Smooth muscle cell (in vitro differentiated cells): ENCODE measurements at regions not wholly inside any gene's neighbourhood (a gene's known extent, or its start where the extent isn't known, plus 50 kb on each side); places are given as distances from the start of the nearest gene placed in this dataset.
"Not testable (repeated sequence)": the region's sequence is repeated elsewhere in the genome, so short reads cannot be mapped to it uniquely, and the experiment has no call there.

Experiments used
- DNase-seq: peaks from one replicate; lab custom pipeline; 2025; ENCODE audit not compliant: unreplicated experiment; lab: John Stamatoyannopoulos, UW
- H2AFZ ChIP-seq: fragments of 200-600 bp; sonication (generic); 2 replicates; pipeline ENCODE4 v1.6.0; 2016; ENCODE audit warnings: antibody characterized with exemption, low read depth, mild to moderate bottlenecking
- H3F3A ChIP-seq: fragments of 200-600 bp; sonication (generic); 2 replicates; pipeline ENCODE4 v1.6.0; 2017; ENCODE audit warnings: antibody characterized with exemption, low read depth
- H3K27ac ChIP-seq: fragments of 200-600 bp; sonication (generic); 2 replicates; pipeline ENCODE4 v1.5.1; 2016; ENCODE audit warnings: low read depth, mild to moderate bottlenecking
- H3K27me3 ChIP-seq: fragments of 200-600 bp; sonication (generic); 2 replicates; pipeline ENCODE4 v1.6.1; 2016; ENCODE audit warnings: low read depth, mild to moderate bottlenecking
- H3K36me3 ChIP-seq: fragments of 200-600 bp; sonication (generic); 2 replicates; pipeline ENCODE4 v1.5.1; 2016; ENCODE audit warnings: low read depth
- H3K4me1 ChIP-seq: fragments of 200-600 bp; sonication (generic); 2 replicates; pipeline ENCODE4 v1.5.1; 2016; ENCODE audit warnings: low read depth
- H3K4me2 ChIP-seq: fragments of 200-600 bp; sonication (generic); 2 replicates; pipeline ENCODE4 v1.6.0; 2016; ENCODE audit warnings: mild to moderate bottlenecking
- H3K4me3 ChIP-seq: fragments of 200-600 bp; sonication (generic); 2 replicates; pipeline ENCODE4 v1.5.1; 2016; ENCODE audit warnings: mild to moderate bottlenecking
- H3K79me2 ChIP-seq: fragments of 200-600 bp; sonication (generic); 2 replicates; pipeline ENCODE4 v1.6.0; 2016; ENCODE audit warnings: low read depth, mild to moderate bottlenecking
- H3K9ac ChIP-seq: fragments of 200-600 bp; sonication (generic); 2 replicates; pipeline ENCODE4 v1.6.0; 2016; ENCODE audit warnings: low read depth
- H3K9me3 ChIP-seq: fragments of 200-600 bp; sonication (generic); replicated peaks from 2 replicates; pipeline ENCODE4 v1.5.1; 2016; ENCODE audit warnings: low read depth
- H4K20me1 ChIP-seq: fragments of 200-600 bp; sonication (generic); 2 replicates; pipeline ENCODE4 v1.6.0; 2016; ENCODE audit warnings: low read depth
- WGBS: methylation state at CpG from one replicate; pipeline ENCODE4 v1.1.7; 2016; ENCODE audit warnings: low lambda C conversion rate; 5-methylcytosine and 5-hydroxymethylcytosine counted together
- TF ChIP-seq, protein P1 (sequence below): fragments of 200-600 bp; sonication (generic); IDR thresholded peaks from 2 replicates; pipeline ENCODE4 v1.5.1; 2017; ENCODE audit warnings: borderline replicate concordance, mild to moderate bottlenecking, antibody characterized with exemption; ENCODE audit not compliant: insufficient read depth, poor library complexity, severe bottlenecking

DNA sequence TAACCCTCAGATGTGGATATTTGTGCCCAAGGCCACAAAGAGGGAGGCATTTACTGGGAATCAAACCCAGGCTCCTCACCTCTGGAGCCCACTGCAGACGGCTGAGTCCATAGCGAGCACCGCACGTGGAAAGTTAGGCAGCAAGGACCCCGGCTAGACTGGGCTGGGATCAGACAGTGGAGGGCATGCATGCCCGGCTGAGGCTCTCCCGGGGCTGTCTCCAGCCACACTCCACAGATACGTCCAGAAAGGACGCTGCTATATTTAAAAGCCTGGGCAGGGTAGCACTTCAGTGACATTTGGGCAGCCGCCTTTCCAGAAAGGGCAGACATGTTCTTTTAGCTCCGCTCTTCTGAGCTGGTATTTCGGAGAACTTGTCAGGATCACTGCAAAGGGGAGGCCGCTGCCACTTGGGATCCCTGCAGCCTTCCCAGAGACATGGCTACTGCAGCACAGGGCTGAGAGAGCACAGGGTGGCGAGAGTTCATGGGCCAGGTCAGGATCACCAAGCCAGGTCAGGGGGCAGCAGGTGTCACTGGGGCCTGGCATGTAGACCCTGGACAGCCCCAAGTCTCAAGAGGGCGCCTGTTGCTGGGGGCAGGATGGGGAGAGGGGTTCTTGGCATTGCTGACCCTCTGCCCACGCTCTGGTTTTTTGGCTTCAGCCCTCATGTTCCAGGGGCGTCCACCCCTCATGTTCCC lies 121.7 kb downstream of the PHETA1 start:
- TF ChIP-seq, protein P1, sequence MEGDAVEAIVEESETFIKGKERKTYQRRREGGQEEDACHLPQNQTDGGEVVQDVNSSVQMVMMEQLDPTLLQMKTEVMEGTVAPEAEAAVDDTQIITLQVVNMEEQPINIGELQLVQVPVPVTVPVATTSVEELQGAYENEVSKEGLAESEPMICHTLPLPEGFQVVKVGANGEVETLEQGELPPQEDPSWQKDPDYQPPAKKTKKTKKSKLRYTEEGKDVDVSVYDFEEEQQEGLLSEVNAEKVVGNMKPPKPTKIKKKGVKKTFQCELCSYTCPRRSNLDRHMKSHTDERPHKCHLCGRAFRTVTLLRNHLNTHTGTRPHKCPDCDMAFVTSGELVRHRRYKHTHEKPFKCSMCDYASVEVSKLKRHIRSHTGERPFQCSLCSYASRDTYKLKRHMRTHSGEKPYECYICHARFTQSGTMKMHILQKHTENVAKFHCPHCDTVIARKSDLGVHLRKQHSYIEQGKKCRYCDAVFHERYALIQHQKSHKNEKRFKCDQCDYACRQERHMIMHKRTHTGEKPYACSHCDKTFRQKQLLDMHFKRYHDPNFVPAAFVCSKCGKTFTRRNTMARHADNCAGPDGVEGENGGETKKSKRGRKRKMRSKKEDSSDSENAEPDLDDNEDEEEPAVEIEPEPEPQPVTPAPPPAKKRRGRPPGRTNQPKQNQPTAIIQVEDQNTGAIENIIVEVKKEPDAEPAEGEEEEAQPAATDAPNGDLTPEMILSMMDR, result no peak
- H3K4me1 ChIP-seq, result no peaks in the 10 kb centered on the region
- no peaks in the 10 kb centered on the region for H3K36me3 ChIP-seq
- no peak overlapping the region for H2AFZ ChIP-seq
- H3K4me2 ChIP-seq, result no peak overlapping the region
- no peaks in the 10 kb centered on the region for H3K79me2 ChIP-seq
- H3K27ac ChIP-seq, result no peak overlapping the region
- no peak for DNase-seq
- 95% methylated on average over 17 of the region's 17 CpGs for WGBS
- H3K4me3 ChIP-seq, result no peak overlapping the region
- no peaks in the 10 kb centered on the region for H3K27me3 ChIP-seq
- H3F3A ChIP-seq, result no peaks in the 10 kb centered on the region
- H3K9ac ChIP-seq, result no peak overlapping the region
- H4K20me1 ChIP-seq, result no peaks in the 10 kb centered on the region
- no peaks in the 10 kb centered on the region for H3K9me3 ChIP-seq

DNA sequence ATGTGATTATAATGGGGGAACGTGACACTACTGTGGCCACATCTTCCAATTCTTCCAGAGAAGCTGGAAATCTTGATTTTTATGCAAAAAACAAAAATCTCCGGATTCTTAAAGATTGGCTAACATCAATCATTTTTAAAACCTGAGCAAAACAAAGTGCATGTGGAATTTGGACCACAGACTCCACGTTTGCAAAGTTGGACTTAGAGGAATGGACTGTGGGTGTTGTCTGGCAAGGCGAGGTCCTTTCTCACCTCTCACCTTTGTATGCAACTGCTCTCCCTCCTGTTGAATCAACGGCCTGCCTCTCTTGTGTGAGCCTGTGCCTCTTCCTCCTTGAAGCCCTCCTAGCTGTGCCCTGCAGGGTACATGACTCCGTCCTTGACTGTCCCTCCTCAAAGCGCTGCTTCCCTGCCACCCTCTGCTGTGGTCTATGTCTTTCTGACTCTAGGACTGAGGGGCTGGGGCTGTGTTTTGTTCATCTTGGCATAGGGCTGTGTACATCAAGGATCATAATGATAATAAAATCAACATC lies 122.4 kb downstream of the PHETA1 start:
- Histone ChIP-seq H3K27ac (no peak overlapping the region), H3K27me3 (no peaks in the 10 kb centered on the region), H3K36me3 (no peaks in the 10 kb centered on the region), H2AFZ (no peak overlapping the region), H3K9ac (no peak overlapping the region), H4K20me1 (no peaks in the 10 kb centered on the region), H3F3A (no peaks in the 10 kb centered on the region), H3K4me2 (no peak overlapping the region), H3K4me1 (no peaks in the 10 kb centered on the region), H3K9me3 (no peaks in the 10 kb centered on the region), H3K4me3 (no peak overlapping the region), H3K79me2 (no peaks in the 10 kb centered on the region)
- TF ChIP-seq, protein P1, result no peak
- 87% methylated on average over 7 of the region's 7 CpGs for WGBS
- DNase-seq, result no peak

DNA sequence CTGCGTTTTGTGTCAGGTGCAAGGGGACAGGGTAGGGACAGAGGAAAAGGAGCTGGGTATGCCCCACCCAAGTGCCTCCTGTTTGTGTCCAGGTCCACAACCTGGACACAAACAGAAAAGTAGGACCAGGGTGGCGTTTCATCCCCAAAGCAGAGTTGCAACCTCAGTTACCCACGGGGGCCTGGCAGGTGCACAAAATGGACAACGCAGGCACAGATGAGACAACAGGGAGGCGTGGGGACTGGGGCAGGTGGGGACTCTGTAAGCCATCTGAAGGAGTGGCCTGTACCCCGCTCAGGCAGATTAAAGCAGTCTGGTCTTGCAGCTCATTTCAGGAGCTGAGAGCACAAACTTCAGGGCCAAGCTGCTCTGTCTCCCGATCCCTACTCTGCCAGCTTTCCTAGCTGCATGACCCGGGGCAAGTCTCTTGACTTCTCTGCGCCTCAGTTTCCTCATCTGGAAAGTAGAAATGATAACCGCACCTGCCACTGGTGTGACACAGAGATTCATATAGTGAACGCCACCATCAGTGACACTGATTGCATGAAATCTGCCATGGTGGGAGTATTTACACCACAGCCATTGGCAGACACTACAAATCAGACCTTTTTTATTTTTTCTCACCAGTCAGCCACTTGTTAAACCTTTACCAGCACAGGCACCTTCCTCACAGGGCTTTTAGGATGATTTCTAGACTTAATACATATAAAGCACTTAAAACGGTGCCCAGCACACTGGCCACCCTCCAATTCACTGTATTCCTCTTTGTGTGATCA lies 123.0 kb downstream of the PHETA1 start:
- H2AFZ ChIP-seq, result no peak overlapping the region
- no peak overlapping the region for H3K27ac ChIP-seq
- no peaks in the 10 kb centered on the region for H3K36me3 ChIP-seq
- 93% methylated on average over 12 of the region's 12 CpGs for WGBS
- no peaks in the 10 kb centered on the region for H3K27me3 ChIP-seq
- TF ChIP-seq, protein P1, result no peak
- H3K4me1 ChIP-seq, result no peaks in the 10 kb centered on the region
- H3K9me3 ChIP-seq, result no peaks in the 10 kb centered on the region
- H4K20me1 ChIP-seq, result no peaks in the 10 kb centered on the region
- no peaks in the 10 kb centered on the region for H3K79me2 ChIP-seq
- H3K4me2 ChIP-seq, result no peak overlapping the region
- no peak for DNase-seq
- no peak overlapping the region for H3K4me3 ChIP-seq
- no peaks in the 10 kb centered on the region for H3F3A ChIP-seq
- no peak overlapping the region for H3K9ac ChIP-seq

DNA sequence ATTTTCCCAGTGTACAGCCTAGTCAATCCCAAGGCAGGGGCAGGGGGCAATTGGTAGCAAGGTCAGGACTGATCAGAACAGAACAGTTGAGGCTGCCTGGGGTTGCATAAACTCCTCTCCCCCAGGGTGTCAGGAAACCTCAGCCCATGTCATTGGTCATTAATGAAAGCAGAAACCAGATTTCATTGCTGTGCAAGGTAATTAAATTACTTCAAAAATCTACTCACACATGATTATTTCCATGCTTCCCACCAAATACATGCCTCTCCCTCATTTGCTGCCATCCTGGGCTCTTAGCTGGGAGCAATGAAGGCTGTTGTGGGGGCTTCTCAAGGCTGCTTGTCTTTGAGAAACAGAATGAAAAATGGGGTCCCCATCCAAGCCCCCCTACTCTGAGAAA lies 124.2 kb downstream of the PHETA1 start:
- Histone ChIP-seq H3F3A (no peaks in the 10 kb centered on the region), H2AFZ (no peak overlapping the region), H3K79me2 (no peaks in the 10 kb centered on the region), H3K4me1 (no peaks in the 10 kb centered on the region), H3K4me2 (no peak overlapping the region), H3K27me3 (no peaks in the 10 kb centered on the region), H3K4me3 (no peak overlapping the region), H4K20me1 (no peaks in the 10 kb centered on the region), H3K9me3 (no peaks in the 10 kb centered on the region), H3K36me3 (no peaks in the 10 kb centered on the region), H3K9ac (no peak overlapping the region), H3K27ac (no peak overlapping the region)
- TF ChIP-seq, protein P1, result no peak
- no peak for DNase-seq

DNA sequence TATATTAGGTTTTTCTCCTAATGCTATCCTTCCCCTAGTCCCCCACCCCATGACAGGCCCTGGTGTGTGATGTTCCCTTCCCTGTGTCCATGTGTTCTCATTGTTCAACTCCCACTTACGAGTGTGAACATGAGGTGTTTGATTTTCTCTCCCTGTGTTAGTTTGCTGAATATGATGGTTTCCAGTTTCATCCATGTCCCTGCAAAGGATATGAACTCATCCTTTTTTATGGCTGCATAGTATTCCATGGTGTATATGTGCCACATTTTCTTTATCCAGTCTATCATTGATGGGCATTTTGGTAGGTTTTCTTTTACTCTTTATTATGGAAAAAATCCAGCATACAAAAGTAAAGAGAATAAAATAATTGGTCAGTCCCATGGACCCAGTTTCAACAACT lies 126.1 kb downstream of the PHETA1 start:
- H3K36me3 ChIP-seq, H3K4me2 ChIP-seq, H3K27ac ChIP-seq, H3K9ac ChIP-seq, DNase-seq, H3K4me3 ChIP-seq, H3K9me3 ChIP-seq, H2AFZ ChIP-seq, H3K4me1 ChIP-seq, H4K20me1 ChIP-seq, H3K79me2 ChIP-seq, H3F3A ChIP-seq, H3K27me3 ChIP-seq: not testable (repeated sequence)
- 84% methylated on average over 1 of the region's 1 CpG for WGBS
